Right ventricle myocardium superior (tissue), 1 donor: ENCODE measurements at regions not wholly inside any gene's neighbourhood (a gene's known extent, or its start where the extent isn't known, plus 50 kb on each side); places are given as distances from the start of the nearest gene placed in this dataset.
"Not testable (repeated sequence)": the region's sequence is repeated elsewhere in the genome, so short reads cannot be mapped to it uniquely, and the experiment has no call there.

ENCODE experiments used
- ATAC-seq: fragments of 200-7000 bp; cut with Tn5 transposase; one replicate; pipeline ENCODE4 v1.9.1; 2020; ENCODE audit warnings: mild to moderate bottlenecking; ENCODE audit not compliant: poor library complexity
- DNase-seq: peaks from one replicate; pipeline ENCODE4 v3.0.0-alpha.2; 2020
- intact Hi-C: fragments of 100-400 bp; cut with DNase I; formaldehyde crosslinking; loops from one replicate; pipeline ENCODE4 v1.11.2; 2022
- donor health status: DM: no; HTN: yes; CAD: no; lungs with severe emphysema.

DNA sequence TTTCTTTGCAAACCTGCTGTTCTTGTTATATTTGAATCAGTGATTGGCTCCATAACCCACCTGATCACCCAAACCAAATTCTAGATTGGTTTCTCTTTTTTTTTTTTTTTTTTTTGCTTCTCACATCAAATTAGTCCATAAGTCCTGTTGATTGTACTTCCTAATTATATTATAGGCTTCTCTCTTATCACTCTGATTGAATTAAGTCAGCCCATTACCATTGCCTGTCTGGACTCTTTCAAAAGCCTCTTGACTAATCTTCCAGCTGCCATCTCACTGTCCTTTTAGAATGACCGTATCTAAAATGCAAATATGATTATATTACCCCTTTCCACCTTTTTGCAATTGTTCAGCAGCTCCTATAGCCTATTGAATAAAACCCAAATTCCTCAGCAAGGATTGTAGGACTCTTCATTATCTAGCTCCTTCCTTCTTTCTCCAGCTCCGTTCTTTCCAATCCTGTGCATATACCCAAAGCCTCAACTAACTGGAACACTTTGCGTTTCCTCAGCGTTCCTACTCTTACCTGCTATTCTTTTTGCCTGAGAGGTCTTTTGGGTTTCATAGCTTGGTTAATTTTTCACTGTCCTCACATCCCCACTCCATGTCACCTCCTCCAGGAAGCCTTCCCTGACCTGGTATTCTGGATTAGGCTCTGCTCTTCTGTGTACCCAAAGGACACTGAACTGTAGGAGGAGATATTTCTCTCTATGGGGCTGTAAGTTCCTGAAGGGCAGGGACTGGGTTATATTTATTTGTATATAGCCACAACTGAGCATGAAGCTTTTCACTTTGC, 423.3 kb downstream of the TMEM135 start:
- DNase-seq: no peak
- no peak for ATAC-seq
- intact Hi-C loops: no loop called here

GRCh38 chr11:87460279-87460678, 422.5 kb downstream of the TMEM135 start:
- intact Hi-C loops: no loop called here

DNA sequence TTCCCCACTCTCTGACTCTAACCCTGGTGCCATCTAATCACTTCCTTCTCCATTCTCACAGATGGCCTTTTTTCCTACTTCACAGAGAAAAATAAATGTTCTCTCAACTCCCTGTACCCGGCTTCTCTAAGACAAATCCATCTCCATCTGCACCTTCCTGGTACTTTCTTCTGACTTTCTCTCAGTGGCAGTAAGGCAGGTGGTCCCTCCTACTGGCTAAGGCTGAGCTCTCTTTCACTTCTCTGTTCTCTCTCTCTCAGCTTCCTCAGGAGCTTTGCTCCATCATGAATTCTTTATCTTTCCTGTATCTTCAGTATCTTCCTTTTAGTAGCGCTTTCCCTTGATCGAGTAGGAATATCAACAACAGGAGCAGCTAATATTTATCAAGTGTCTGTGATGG, 421.6 kb downstream of the TMEM135 start:
- intact Hi-C loops: no loop called here
- ATAC-seq: no peak
- no peak for DNase-seq

More at GRCh38 chr11:87460279-87460678, 422.5 kb downstream of the TMEM135 start:
- ATAC-seq (no peak), DNase-seq (no peak)

- intact Hi-C loops: no loop called here
- ATAC-seq (no peak), DNase-seq (no peak)
These were observed 418.8 kb downstream of the TMEM135 start for GRCh38 chr11:87456499-87456898.

GRCh38 chr11:87455180-87455579, 417.4 kb downstream of the TMEM135 start:
- DNase-seq (no peak), ATAC-seq (no peak)
- intact Hi-C loops: no loop called here

DNA sequence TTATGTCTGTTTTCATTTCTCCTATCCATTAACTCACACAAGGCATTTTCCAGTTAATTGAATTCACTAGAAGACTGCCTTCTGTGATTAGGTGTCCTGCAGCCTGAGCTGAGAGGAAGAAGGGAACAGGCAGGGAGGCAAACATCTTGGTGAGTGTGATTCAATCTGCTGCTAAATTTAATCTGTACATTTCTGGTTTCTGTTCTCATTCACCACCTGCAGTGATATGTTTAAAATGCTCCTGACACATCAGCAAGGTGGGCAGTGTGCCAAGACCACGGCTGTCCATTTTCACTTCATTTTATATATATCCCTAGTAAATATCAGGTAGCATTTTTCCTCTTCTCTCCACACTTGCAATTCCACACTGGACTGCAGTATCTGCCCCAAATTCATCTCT, 416.5 kb downstream of the TMEM135 start:
- ATAC-seq (no peak), DNase-seq (no peak)
- intact Hi-C loops: no loop called here

DNA sequence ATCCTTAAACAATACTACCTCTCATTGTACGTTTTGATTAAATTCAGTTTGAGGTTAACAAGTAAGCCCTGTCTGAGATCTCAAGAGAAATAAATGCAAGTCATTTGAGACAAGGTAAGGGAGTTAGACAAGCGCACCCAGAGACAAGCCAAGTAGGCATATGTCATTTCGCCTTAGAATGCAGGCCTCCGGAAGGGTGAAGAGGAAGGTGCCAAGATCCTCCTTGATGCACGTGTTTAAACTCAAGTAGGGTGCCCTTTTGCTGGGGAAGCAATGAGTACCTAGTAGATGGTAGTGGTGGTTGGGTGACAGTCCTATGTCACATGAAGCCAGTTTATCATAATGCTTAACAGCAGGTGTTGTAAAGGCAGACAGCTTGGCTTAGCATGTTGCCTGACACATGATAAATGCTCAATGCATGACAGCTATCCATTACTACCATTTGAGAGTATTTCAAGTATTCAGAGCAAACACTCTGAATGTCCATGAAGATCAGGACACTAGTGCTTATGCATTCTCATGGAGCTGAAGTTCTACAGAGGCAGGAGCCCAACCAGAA, 415.9 kb downstream of the TMEM135 start:
- intact Hi-C loops: no loop called here
- no peak for ATAC-seq
- no peak for DNase-seq

DNA sequence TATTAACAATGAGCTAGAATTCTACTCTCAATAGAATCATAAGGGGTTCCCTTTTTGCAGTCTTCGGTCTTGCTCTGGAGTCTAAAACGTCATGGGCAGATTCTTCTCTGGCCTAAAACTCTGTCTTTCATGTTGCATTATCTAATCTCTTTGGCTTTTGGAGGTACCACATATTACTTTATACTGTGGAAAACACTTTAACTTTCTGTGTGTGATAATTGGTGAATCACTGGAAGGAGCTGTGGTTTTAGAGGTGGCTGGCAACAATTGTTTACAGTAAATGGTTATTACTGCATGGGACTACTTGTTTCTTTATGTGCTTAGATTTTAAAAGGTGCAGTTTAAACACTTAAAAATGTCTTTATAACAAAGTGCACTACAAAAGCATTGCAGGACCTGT, 414.3 kb downstream of the TMEM135 start:
- ATAC-seq, intact Hi-C loops, DNase-seq: not testable (repeated sequence)

- intact Hi-C loops: no loop called here
- DNase-seq: no peak
- no peak for ATAC-seq
These were observed 413.7 kb downstream of the TMEM135 start for GRCh38 chr11:87451395-87451794.

GRCh38 chr11:87447606-87448005, 409.9 kb downstream of the TMEM135 start:
- DNase-seq (no peak), ATAC-seq (no peak)
- intact Hi-C loops: no loop called here

DNA sequence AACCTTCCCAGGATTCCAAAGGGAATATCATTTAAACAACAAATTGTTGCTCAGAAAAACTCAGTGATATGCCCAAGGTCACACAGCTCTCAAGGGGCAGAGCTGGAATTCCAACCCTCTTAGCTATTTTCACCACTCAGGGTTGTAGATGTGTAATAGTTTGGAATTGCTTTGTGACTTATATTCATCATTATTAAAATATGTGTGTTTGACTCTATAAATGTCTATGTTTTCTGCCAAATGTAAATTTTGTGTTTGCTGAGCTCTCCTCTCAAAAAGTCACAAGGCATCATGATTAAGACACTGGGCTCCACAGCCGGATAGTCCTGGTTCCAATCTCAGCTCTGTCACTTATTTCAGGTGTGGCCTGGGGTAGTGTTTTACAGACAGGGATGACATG, 407.3 kb downstream of the TMEM135 start:
- intact Hi-C loops: no loop called here
- ATAC-seq (no peak), DNase-seq (no peak)

DNA sequence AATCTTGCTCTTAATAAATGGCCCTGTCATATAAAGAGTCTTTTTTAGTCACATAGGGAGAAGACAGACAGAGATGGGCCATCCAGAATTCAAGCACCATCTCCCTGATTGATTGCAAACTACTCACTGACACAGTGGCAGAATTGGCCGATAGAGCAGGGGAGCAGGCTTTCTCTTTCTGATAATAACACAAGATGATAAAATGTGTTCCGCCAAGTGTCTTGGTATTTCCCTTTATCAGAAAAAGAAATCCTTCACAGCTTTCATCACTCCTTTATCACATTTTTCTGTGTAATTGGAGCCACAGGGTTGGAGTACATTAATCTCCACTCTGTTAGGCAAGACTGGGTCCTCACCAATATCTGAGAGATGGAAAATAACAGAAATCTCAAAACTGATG, 406.0 kb downstream of the TMEM135 start:
- ATAC-seq (no peak), DNase-seq (no peak)
- intact Hi-C loops: no loop called here

- ATAC-seq (peak; percentile 45), DNase-seq (no peak)
- intact Hi-C loops: no loop called here
These were observed 402.5 kb downstream of the TMEM135 start for GRCh38 chr11:87440076-87440770.

GRCh38 chr11:87438416-87438815, 400.7 kb downstream of the TMEM135 start:
- ATAC-seq (no peak), DNase-seq (no peak)
- intact Hi-C loops: no loop called here

DNA sequence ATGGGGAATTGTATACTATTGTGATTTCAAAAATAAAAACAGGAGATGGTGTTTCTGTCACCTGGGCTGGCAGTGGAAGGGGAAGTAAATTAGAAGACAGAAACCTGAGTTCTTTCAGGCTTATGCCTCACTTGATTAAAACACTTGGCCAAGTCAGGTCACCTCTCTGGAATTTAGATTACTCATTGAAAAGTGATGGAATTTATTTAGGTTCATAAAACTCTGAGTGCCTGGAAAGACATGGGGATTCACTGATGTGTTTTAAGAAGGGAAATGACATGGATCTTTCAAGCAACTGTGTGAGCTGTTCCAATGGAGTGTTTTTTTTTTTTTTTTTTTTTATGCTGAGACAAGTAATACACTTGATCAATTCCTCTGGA, 400.1 kb downstream of the TMEM135 start:
- DNase-seq (no peak), ATAC-seq (no peak)
- intact Hi-C loops: no loop called here

- DNase-seq (no peak), ATAC-seq (no peak)
- intact Hi-C loops: no loop called here
These were observed 399.6 kb downstream of the TMEM135 start for GRCh38 chr11:87437133-87437843.

DNA sequence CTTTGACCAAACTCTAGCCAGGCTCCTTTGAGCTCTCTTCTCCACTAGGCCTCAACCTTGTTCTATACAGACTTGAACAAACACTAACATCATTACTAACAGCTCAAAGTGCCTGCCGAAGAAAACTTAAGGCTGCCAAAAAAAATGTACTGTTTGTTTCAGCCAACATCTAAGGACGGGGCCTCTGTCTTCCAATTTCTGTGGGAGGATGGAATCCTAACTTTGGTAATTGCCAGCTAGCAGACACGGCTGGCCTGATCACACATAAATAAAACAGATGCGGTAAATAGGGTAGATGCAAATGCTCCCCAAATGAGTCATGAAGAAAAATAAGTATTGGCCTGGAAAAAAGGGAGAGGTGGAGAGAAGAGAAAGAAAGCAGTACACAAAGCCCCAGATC, 394.3 kb downstream of the TMEM135 start:
- peak; percentile 34 for ATAC-seq
- DNase-seq: no peak
- intact Hi-C loops: no loop called here

- peak; percentile 45 for ATAC-seq
- DNase-seq: no peak
- intact Hi-C loops: no loop called here
These were observed 393.7 kb downstream of the TMEM135 start for GRCh38 chr11:87431392-87431791.

GRCh38 chr11:87430821-87431220, 393.1 kb downstream of the TMEM135 start:
- no peak for ATAC-seq
- intact Hi-C loops: no loop called here
- no peak for DNase-seq
